GM12891 (cell line): ENCODE measurements at regions not wholly inside any gene's neighbourhood (a gene's known extent, or its start where the extent isn't known, plus 50 kb on each side); places are given as distances from the start of the nearest gene placed in this dataset.

Source experiments
- PAX5 ChIP-seq: IDR thresholded peaks from 2 replicates; pipeline ENCODE4 v1.6.1; 2011; ENCODE audit warnings: low read length, moderate library complexity, mild to moderate bottlenecking; ENCODE audit not compliant: insufficient read depth, severe bottlenecking
- POLR2A ChIP-seq: IDR thresholded peaks from 2 replicates; pipeline ENCODE4 v1.6.1; 2011; ENCODE audit warnings: low read depth, low read length, control low read depth
- POLR2AphosphoS5 ChIP-seq: IDR thresholded peaks from 2 replicates; pipeline ENCODE4 v1.6.1; 2011; ENCODE audit warnings: low read depth, low read length, control low read depth
- SPI1 ChIP-seq: IDR thresholded peaks from 2 replicates; pipeline ENCODE4 v1.6.1; 2011; ENCODE audit warnings: low read depth, low read length, control low read depth

DNA sequence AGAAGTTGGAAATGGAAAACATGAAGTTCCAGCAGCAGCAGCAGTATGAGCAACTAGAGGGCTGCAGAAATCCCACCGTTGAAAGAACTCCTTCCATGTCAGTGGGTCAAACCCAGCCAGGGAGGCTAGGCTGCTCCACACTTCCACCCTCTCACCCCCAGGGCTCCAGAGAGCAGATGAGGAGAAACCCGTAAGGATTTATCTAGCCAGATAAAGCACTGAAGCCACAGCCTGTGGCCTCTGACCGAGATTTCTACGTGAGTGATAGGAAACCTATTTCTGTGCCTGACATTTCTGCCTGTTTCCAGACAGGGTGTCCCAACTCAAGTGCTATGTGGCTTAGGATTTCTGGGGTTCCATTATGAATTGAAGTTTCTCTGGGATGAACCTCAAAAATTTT is 100.0 kb upstream of the EEA1 start:
- TF ChIP-seq SPI1 (no peak), PAX5 (no peak), POLR2AphosphoS5 (no peak), POLR2A (no peak)
